ENCODE measurements at regions not wholly inside any gene's neighbourhood (a gene's known extent, or its start where the extent isn't known, plus 50 kb on each side); places are given as distances from the start of the nearest gene placed in this dataset.

DNA sequence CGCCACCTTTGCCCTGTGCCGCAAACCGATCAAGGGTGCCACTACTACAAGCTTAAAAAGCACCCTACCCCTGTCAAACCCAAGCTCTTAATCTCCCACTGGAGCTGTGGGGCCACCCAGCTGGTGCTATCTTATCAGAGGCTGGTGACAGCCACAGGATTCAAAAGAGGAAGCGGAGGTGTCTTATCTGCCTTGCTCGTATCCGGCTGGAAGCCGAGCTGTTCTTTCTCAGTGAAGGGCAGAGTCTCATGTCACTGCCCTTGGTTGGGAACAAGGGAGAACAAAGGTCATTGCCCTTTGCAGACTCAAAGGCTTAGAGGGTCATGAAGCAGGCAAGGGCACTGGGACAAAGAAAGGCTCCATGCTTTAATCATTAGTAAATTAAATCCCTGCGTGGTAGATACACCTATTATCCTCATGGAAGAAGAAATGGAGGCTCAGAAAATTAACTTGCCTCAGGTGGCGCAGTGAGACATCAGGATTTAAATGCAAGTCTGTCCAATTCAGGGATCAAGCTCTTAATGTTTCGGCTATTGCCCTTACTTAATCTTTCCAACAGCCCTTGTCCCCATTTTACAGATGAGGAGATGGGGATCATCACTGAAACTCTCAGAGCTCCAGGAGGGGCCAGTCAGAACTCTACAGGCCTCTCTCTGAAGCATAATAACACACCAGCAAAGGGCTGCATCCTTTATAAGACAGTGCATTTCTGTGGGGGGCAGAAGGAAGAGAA, 360.0 kb upstream of the PROK2 start:
- DNase-seq, result no peak

DNA sequence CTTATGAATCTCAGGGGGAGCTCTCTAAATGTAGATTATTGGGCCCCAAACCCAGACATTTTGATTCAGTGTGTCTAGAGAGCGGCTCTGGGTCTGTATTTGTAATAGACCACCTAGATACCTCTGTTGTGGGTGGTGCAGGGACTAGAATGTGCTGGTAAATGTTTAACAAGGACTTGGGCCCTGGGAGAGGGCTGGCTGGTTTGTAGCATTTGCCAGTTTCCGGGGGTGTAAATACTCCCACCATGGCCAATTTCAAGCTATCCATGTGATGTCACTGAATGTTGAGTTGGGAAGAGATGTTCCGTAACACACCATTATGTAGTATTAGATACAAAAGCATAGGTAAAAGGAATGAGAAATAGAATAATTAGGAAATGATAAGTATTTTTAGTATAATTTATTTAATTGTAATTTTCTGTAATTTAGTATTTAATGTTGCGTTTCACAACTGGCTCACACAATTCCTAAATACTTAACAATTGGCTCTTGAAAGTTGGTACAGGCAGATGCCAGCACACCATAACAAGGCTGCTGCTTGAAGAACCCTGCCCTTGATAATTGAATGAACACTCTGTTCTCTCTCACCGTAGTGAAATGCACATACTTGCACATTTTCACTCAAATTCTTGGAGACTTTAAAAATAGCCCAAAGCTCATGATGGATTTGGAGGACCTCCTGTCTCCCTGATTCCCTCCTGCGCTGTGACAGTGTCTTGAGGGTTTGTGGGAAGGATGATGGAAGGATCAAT, 359.2 kb upstream of the PROK2 start:
- no peak for DNase-seq

- DNase-seq, result no peak
Observed at GRCh38 chr3:72143322-72143721, 358.4 kb upstream of the PROK2 start.

- no peak for DNase-seq
Observed at GRCh38 chr3:72142028-72142427, 357.1 kb upstream of the PROK2 start.

GRCh38 chr3:72141264-72141663, 356.3 kb upstream of the PROK2 start:
- no peak for DNase-seq

GRCh38 chr3:72139316-72139715, 354.4 kb upstream of the PROK2 start:
- DNase-seq, result no peak

GRCh38 chr3:72137865-72138861, 353.2 kb upstream of the PROK2 start:
- no peak for DNase-seq

DNA sequence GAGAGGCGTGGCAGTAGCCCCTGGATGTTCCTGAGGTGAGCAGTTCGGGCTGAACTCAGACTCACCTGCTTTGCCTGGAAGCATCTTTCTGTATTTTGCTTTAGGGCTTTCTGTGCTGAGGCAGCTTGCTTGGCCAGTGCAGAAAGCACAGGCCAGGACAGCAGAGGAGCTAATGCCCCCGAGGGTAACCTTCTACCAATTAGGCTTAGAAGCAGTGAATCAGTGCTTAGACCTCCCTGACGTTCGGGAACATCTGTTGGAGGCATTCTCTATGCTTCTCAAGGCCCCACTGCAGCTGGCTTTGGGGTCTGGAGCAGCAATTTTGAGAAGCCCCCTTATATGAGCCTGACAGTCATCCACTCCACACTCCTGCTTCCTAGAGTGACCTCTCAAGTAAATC, 350.7 kb upstream of the PROK2 start:
- no peak for DNase-seq

DNA sequence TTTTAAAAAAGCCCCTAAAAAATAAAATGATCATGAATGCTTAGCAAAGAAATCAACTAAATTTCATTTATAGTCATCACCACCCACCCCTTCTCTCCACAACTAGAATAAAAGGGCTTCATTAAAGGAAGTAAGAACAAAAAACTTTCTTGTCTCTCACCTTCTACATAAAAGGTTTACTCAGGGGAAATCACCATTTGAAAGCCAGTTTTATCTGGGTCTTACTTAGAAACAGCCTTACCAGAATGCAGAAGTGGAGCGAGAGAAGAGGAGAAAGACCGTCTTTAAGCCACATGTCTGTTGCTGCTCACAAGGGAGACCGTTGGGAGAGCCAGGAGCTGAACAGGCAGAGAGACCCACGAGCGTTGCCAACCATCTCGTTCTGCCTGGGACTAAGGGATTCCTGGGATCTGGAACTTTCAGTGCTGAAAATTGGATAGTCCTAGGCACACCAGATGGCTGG, 350.1 kb upstream of the PROK2 start:
- DNase-seq, result no peak

DNA sequence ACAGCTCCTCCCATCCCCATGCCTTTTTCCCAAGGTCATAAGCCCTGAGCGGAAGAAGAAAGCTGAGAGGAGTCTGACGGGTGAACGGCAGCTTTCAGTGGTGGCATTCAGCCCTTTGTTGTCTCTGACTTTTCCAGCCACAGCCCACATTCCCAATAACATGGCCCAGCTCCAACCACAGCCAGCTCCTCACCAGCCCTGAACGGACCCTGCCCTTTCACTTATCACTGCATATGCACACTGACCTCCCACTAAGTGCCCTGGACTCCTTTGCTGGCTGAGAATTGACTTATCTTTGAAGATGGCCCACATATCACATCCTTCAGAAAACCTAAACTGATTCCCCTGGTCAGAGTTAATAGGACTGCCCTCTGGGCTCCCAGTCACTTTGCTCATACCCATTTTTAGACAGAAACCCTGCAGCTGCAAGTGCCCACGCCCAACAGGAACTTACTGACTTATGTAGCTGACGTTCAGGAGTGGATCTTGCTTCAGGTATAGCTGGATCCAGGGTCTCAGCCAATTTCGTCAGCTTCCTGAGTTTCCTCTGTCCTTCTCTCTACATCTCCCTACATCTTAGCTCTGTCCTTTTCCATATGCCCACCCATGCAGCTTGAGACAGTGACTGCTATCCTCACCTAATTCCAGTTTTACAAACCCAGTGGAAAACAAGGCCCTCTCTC, 348.5 kb upstream of the PROK2 start:
- no peak for DNase-seq

- DNase-seq, result no peak
Observed at GRCh38 chr3:72131899-72132298, 347.0 kb upstream of the PROK2 start.

DNA sequence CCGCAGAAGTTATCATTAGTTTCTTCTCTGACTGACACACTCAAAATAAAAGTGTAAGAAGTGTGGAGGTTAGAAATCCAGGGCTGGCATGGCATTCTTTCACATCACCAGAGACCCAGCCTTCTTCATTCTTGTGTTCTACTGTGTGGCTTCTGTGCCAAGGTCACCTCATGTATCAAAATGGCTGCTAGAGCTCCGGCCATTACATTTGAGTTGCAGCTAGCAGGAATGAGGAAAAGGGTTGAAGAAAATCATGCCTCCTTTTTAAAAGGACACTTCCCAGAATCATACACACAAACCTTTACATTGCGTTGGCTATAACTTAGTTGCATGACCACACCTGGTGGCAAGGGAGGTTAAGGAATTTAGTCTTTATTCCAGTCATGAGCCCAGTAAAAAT, 345.6 kb upstream of the PROK2 start:
- DNase-seq, result no peak

GRCh38 chr3:72129501-72130094, 344.6 kb upstream of the PROK2 start:
- no peak for DNase-seq

GRCh38 chr3:72128921-72129320, 344.0 kb upstream of the PROK2 start:
- DNase-seq, result no peak

DNA sequence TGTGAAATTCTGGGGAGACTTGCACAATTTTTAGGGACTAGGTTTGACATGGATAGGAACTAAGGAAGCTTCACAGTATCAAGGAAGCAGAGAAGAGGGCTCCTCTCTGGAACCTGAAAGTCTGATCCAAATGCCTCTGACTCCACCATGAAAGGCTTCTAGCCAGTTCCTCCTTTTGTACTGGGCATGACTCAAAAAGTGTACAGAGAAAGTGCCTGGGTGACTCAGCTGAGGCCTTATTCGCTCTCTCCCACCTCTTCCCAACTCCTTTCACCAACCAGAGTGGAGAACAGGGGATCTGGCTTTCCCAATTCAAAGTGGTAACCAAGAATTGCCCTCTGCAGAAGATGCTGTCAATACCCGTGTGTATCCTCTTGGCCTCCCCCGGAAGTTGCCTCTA, 342.9 kb upstream of the PROK2 start:
- DNase-seq, result no peak

- no peak for DNase-seq
Observed at GRCh38 chr3:72127224-72127612, 342.3 kb upstream of the PROK2 start.

- no peak for DNase-seq
Observed at GRCh38 chr3:72126441-72127223, 341.7 kb upstream of the PROK2 start.

DNA sequence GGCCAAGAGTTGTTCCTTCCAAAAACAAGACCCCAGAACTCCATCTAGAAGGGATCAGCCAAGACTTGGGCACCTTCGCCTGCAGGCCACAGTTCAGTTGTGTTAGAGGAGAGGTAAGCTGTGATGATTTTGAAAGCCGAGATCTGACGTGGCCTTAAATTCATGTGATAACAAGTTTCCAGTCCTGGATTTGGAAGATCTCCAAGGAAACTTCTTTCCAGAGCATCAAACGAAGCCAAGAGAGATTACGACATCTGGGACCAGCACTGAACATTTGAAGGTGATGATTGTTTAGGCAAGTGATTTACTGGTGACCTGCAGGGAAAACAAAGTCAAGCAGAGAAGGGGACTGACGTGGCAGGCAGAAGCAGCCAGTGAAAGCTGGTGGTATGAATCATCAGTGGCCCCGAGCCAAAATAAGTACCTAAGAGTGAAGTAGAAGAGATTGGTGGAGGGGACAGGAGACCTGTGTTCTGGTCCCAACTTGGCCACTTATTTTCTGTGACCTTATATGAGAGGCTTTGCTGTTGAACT, 339.0 kb upstream of the PROK2 start:
- DNase-seq, result no peak

- no peak for DNase-seq
Observed at GRCh38 chr3:72120806-72121778, 336.1 kb upstream of the PROK2 start.

DNA sequence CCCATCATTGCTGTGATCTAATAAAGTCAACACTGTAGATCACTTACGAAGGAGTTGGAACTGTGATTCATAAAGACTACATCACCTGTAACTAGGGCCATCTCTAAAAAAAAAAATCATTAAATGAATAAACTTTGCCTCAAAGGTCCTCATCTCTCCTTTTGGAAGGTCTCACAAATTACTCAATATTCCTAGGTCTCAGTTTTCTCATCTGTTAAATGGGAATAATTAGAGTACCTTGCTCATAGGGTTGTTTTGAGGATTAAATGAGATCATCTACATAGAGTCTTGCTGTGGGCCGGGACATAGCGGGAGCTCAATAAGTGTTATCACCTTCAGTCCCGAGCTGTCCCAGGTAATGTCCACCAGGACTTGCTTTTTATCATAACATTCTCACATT, 335.1 kb upstream of the PROK2 start:
- DNase-seq, result no peak

Measured in NCI-H526 treated with DMSO at 0.1 percent for 48 hours (cell line).